Colon (tissue), 2 donors: ENCODE measurements at regions not wholly inside any gene's neighbourhood (a gene's known extent, or its start where the extent isn't known, plus 50 kb on each side); places are given as distances from the start of the nearest gene placed in this dataset.

Experiments used
- FAIRE-seq: peaks from 2 replicates; lab custom pipeline; 2012; peaks lifted over from hg19 to GRCh38; lab: Jason Lieb, UNC
- donor health status: control.
- donor health status: control.

- no peak for FAIRE-seq
Observed at GRCh38 chr1:36576551-36577110, 93.9 kb upstream of the CSF3R start.

DNA sequence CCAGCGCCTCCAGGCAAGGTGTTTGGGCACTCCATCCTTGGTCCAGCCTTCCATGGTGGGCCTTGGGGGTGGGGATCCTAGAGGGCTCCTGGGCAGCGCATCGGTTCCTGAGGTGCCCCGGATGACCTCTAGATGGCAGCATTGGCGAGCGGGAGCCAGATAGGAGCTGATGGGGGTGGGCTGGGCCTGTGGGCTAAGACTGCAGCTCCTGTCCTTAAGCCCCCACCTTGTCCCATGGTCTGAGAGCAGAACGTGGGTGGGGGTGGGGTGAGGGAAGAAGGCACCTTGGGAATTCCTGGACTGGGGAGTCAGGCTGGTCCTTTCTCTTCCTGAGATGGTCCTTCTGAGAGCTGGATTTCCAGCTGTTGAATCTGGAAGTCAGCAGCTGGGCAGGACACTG is 93.4 kb upstream of the CSF3R start:
- FAIRE-seq: no peak

DNA sequence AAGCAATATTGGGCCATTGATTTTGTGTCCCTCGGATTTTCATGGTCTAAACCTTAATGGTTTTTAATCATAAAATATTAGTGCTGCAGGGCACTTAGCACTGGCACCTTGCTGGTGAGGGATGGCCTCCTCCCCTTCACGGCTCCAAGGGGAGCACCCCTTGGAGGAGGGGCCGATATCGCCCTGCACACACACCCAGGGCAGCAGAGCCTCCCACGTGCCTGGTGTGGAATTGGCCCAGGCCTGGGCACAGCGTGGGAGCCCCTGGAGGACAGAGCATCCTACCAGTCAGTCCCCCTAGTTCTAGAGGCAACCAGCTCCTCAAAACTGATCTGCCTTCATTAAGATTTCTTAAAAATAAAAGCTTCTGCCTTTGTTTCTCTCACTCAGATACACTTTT is 90.7 kb upstream of the CSF3R start:
- no peak for FAIRE-seq

DNA sequence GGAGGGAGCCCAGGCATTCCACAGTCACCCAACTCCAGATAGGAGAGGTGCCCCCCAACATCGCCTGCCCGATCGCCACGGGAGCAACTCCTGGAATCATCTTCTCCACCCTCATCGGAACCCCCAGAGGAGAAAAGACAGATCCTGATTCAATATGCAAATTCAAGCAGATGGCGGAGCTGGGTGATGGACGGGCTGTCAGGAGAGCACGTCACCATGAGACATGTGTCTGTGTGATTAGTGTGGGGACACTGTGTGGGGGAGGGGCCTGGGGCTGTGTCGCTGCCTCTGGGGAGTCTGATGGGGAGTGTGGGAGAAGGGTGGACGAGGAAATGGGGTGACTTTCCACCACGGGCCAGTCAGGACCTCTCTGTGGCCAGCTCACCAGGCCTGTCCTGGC is 90.2 kb upstream of the CSF3R start:
- no peak for FAIRE-seq

- no peak for FAIRE-seq
Observed at GRCh38 chr1:36572142-36572715, 89.5 kb upstream of the CSF3R start.

GRCh38 chr1:36571106-36571505 is 88.4 kb upstream of the CSF3R start:
- no peak for FAIRE-seq

DNA sequence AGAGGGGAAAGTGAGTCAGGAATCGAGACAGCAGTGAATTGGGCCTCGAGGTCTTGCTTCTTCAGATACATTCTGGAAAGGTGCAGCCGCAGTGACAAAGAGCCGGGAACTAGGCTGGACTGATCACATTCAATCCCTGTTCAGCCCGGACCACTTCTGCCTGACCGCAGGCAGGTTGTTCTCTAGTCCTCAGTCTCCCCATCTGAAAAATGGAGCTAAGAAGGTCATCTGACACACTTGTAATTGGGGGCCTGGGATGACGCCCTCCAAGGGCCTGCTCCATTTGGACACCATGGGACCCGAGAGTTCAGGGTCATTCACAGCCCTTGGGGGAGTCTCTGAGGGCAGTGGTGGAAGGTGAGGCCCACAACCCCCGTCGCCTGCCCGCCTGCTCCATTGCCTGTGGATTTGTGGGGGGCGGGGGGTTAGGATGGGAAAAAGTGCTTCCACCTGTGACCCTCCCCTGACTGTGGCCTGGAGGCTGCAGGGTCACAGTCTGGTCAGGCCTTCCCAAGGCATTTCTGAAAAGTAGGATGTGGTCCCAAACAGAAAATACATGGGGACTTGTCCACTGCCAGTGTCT is 87.9 kb upstream of the CSF3R start:
- FAIRE-seq: no peak

GRCh38 chr1:36570006-36570405 is 87.3 kb upstream of the CSF3R start:
- FAIRE-seq: no peak

DNA sequence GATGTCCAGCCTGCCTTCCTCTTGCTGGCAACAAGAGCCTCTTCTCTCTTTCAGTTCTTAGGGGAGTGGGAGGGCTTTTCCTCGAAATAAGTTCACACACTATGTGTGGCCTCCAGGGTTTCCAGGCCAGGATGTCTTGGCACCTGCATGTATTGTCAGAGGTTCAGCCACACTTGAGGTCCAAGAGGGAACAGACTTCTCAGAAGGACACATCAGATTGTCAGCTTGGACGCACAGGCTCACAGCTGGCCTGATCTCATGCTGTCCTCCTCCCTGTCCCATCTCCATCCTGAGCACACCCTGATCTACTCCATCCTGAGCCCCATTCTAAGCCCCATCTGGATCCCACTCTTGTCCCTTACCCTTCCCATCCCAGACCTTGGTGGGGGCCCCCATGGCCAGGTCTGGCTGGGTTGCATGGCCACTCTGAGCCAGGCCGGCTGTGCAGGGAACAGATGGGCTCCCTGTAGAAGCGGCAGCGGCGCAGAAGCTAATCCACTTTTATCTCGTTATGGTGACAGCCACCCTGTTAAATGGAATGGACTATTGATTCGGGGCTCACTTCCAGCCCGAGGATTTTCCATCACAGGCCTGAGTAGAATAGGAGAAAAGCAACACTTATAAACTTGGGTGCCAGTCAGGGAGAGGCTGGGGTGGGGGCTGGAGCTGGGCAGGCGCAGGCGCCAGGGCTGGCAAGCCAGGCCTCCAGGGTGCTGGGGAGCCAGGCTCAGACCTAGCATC is 85.1 kb upstream of the CSF3R start:
- FAIRE-seq: no peak

DNA sequence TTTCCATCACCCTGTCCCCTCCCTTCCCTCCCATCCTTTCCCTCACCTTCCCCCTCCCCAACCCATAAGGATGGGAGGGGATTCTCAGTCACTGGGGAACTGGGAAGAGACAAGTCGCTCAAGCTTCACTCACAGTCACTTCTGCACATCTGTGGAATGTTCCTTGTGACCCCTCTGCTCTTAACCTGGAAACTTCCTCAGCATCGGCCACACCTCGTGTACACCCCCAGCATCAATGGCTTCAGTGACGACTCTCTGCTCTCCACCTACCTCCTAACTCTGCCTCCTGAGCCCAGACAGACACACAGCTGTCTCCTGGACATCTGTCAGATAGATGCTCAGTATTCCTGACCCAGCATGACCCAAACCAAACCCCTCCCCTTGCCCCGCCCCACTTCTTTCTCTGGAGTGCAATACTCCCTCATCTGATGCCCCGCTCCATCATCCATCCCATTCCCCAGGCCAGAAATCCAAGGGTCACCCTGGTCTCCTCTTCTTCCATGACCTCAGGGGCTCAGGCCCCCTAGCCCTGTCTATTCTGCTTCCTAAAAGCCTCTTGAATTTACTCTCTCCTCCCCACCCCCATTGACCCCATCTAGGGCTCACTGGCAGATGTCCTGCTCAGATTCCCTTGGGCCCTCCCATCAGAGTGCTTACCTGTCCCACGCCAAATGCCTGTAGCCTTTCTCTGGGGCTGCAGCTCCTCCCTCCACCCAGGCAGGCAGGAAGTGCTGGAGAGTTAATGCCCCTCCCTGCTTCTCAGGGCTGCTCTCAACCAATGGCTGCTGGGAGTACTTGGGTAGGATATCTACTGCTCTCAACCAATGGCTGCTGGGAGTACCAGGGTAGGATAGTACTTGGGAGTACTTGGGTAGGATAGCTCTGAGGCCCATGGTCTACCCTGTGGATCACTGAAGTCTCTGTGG is 83.1 kb upstream of the CSF3R start:
- FAIRE-seq: no peak

GRCh38 chr1:36562181-36562685 is 79.5 kb upstream of the CSF3R start:
- FAIRE-seq: no peak

DNA sequence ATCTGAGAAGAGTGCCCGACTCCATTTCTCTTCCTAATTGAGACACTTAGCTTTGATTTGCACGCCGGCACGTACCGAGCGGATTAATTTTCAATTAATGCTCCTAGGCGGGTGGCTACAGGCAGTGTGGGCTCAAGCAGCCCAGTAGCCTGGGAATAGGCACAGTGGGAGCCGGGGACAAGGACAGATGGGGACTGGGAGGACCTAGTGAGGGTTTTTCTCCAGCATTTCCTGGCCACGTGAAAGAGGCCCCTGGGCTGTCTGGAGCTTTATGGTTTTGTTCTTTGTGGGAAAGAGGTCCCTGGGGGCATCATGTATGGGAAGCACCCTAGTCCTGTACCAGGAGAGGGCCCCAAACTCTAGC is 78.6 kb upstream of the CSF3R start:
- no peak for FAIRE-seq

- FAIRE-seq: no peak
Observed at GRCh38 chr1:36560621-36561360, 78.1 kb upstream of the CSF3R start.

- FAIRE-seq: no peak
Observed at GRCh38 chr1:36560177-36560576, 77.5 kb upstream of the CSF3R start.

DNA sequence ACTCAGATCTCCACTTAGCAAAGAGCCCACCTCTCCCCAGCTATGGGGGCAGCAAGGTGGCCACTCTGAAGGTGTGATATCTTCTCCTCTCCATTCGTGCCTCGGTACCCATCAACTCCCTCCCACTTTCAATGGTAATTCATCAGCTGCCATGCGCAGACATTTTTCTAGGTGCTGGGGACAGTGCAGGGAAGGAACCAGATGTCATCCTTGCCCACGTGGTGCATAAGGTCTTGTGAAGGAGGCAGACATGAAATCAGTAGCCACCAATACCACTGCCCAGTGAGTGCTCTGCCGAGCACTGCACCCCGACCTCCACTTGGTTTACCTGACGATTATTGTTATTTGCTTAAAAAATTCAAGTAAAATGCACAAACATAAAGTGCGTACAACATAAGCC is 76.3 kb upstream of the CSF3R start:
- FAIRE-seq: no peak

GRCh38 chr1:36557041-36558000 is 74.6 kb upstream of the CSF3R start:
- no peak for FAIRE-seq

GRCh38 chr1:36555041-36555440 is 72.3 kb upstream of the CSF3R start:
- no peak for FAIRE-seq

DNA sequence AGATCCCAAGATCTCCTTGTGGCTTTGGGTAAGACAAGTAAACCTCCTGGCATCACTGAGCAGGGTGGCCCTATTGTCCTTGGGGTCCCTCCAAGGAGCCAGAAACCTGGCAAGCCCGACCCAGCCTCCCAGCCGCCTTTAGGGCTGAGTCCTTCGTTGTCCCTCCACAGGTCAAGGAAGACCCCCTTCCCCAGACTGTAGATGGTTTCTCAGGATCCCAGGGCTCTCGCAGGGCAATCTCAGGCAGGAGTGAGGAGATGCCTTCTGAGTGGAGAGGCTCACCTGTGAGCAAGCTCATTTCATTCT is 71.6 kb upstream of the CSF3R start:
- FAIRE-seq: no peak

- FAIRE-seq: no peak
Observed at GRCh38 chr1:36553591-36554322, 71.0 kb upstream of the CSF3R start.

GRCh38 chr1:36542962-36543515 is 60.3 kb upstream of the CSF3R start:
- FAIRE-seq: no peak
